ENCODE measurements at regions not wholly inside any gene's neighbourhood (a gene's known extent, or its start where the extent isn't known, plus 50 kb on each side); places are given as distances from the start of the nearest gene placed in this dataset.

GRCh38 chr5:97528941-97529340 is 345.9 kb upstream of the RIOK2 start:
- DNase-seq (ENCODE audit: missing footprints) (no peak), ATAC-seq (peak; percentile 50)
- intact Hi-C loops (cut with DNase I) = no loop called here

- ATAC-seq (no peak), DNase-seq (ENCODE audit: missing footprints) (no peak)
- intact Hi-C loops (cut with DNase I) = no loop called here
These were observed 346.4 kb upstream of the RIOK2 start for GRCh38 chr5:97529354-97529985.

GRCh38 chr5:97531549-97531948 is 348.5 kb upstream of the RIOK2 start:
- intact Hi-C loops (cut with DNase I) = no loop called here

GRCh38 chr5:97534166-97534565 is 351.1 kb upstream of the RIOK2 start:
- intact Hi-C loops (cut with DNase I) = loop anchor here (2.0 kb wide), 1 partner anchor 303 kb away; no protein-coding TSS in a partner anchor

More at GRCh38 chr5:97531549-97531948, 348.5 kb upstream of the RIOK2 start:
- ATAC-seq (no peak), DNase-seq (ENCODE audit: missing footprints) (no peak)

GRCh38 chr5:97536683-97537082 is 353.6 kb upstream of the RIOK2 start:
- no peak for DNase-seq (ENCODE audit: missing footprints)
- ATAC-seq = no peak
- intact Hi-C loops (cut with DNase I) = no loop called here

More at GRCh38 chr5:97534166-97534565, 351.1 kb upstream of the RIOK2 start:
- DNase-seq (ENCODE audit: missing footprints) (no peak), ATAC-seq (peak; percentile 74)

GRCh38 chr5:97538912-97539311 is 355.9 kb upstream of the RIOK2 start:
- DNase-seq (ENCODE audit: missing footprints) (no peak), ATAC-seq (no peak)
- intact Hi-C loops (cut with DNase I) = no loop called here

GRCh38 chr5:97541864-97542263 is 358.8 kb upstream of the RIOK2 start:
- ATAC-seq = no peak
- intact Hi-C loops (cut with DNase I) = no loop called here
- no peak for DNase-seq (ENCODE audit: missing footprints)

GRCh38 chr5:97542469-97542868 is 359.4 kb upstream of the RIOK2 start:
- DNase-seq (ENCODE audit: missing footprints) = no peak
- intact Hi-C loops (cut with DNase I) = no loop called here
- no peak for ATAC-seq

- DNase-seq (ENCODE audit: missing footprints) (no peak), ATAC-seq (peak; percentile 13)
- intact Hi-C loops (cut with DNase I) = no loop called here
These were observed 360.1 kb upstream of the RIOK2 start for GRCh38 chr5:97543166-97543565.

- intact Hi-C loops (cut with DNase I) = no loop called here
- ATAC-seq (no peak), DNase-seq (ENCODE audit: missing footprints) (no peak)
These were observed 361.2 kb upstream of the RIOK2 start for GRCh38 chr5:97544240-97544639.

GRCh38 chr5:97544678-97545077 is 361.6 kb upstream of the RIOK2 start:
- intact Hi-C loops (cut with DNase I) = no loop called here
- no peak for ATAC-seq

GRCh38 chr5:97545446-97545845 is 362.4 kb upstream of the RIOK2 start:
- intact Hi-C loops (cut with DNase I) = no loop called here
- ATAC-seq = no peak
- no peak for DNase-seq (ENCODE audit: missing footprints)

More at GRCh38 chr5:97544678-97545077, 361.6 kb upstream of the RIOK2 start:
- no peak for DNase-seq (ENCODE audit: missing footprints)

GRCh38 chr5:97545886-97546535 is 363.0 kb upstream of the RIOK2 start:
- ATAC-seq = no peak
- intact Hi-C loops (cut with DNase I) = no loop called here
- DNase-seq (ENCODE audit: missing footprints) = no peak

- ATAC-seq (no peak), DNase-seq (ENCODE audit: missing footprints) (no peak)
- intact Hi-C loops (cut with DNase I) = no loop called here
These were observed 364.4 kb upstream of the RIOK2 start for GRCh38 chr5:97547430-97547829.

- ATAC-seq (no peak), DNase-seq (ENCODE audit: missing footprints) (no peak)
These were observed 365.1 kb upstream of the RIOK2 start for GRCh38 chr5:97547999-97548738.

GRCh38 chr5:97548739-97549080 is 365.7 kb upstream of the RIOK2 start:
- DNase-seq (ENCODE audit: missing footprints) (no peak), ATAC-seq (no peak)
- intact Hi-C loops (cut with DNase I) = no loop called here

More at GRCh38 chr5:97547999-97548738, 365.1 kb upstream of the RIOK2 start:
- intact Hi-C loops (cut with DNase I) = no loop called here

- ATAC-seq (no peak), DNase-seq (ENCODE audit: missing footprints) (no peak)
- intact Hi-C loops (cut with DNase I) = no loop called here
These were observed 366.4 kb upstream of the RIOK2 start for GRCh38 chr5:97549496-97549895.

- intact Hi-C loops (cut with DNase I) = no loop called here
- no peak for ATAC-seq
These were observed 367.1 kb upstream of the RIOK2 start for GRCh38 chr5:97550164-97550563.

GRCh38 chr5:97550818-97551217 is 367.8 kb upstream of the RIOK2 start:
- DNase-seq (ENCODE audit: missing footprints) (no peak), ATAC-seq (no peak)
- intact Hi-C loops (cut with DNase I) = no loop called here

More at GRCh38 chr5:97550164-97550563, 367.1 kb upstream of the RIOK2 start:
- no peak for DNase-seq (ENCODE audit: missing footprints)
